ENCODE measurements at regions not wholly inside any gene's neighbourhood (a gene's known extent, or its start where the extent isn't known, plus 50 kb on each side); places are given as distances from the start of the nearest gene placed in this dataset.

DNA sequence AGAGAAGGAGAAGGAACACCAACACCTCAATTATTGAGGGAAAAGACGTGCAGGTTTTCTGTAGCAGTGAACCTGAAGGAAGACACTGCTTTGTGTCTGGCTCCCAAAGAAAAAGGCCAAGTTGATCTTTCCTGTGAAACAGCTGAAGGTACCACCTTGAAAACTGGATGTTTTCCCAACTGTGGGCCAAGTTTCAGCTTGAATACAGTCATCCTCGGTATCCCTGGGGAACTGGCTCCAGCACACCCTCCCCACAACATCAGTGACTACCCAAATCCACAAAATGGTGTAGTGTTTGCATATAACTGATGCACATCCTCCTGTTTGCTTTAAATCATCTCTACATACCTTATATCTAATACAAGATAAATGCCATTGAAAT lies 297.0 kb upstream of the PITRM1 start:
- Mint-ChIP-seq H3K27ac (peak overlapping the region; percentile 95), H3K4me3 (no peak overlapping the region), H3K27me3 (ENCODE audit: low read depth) (no peaks in the 10 kb centered on the region), H3K9me3 (no peaks in the 10 kb centered on the region), H3K36me3 (no peaks in the 10 kb centered on the region), H3K4me1 (peaks cover 53% of the 10 kb centered on the region)
- no peak for DNase-seq (ENCODE audit: low spot score in 2 of 2, unreplicated experiment in 2 of 2)
- TF ChIP-seq CTCF (IDR thresholded peaks at IDR 0.05; ENCODE audit: unreplicated experiment): no peak

DNA sequence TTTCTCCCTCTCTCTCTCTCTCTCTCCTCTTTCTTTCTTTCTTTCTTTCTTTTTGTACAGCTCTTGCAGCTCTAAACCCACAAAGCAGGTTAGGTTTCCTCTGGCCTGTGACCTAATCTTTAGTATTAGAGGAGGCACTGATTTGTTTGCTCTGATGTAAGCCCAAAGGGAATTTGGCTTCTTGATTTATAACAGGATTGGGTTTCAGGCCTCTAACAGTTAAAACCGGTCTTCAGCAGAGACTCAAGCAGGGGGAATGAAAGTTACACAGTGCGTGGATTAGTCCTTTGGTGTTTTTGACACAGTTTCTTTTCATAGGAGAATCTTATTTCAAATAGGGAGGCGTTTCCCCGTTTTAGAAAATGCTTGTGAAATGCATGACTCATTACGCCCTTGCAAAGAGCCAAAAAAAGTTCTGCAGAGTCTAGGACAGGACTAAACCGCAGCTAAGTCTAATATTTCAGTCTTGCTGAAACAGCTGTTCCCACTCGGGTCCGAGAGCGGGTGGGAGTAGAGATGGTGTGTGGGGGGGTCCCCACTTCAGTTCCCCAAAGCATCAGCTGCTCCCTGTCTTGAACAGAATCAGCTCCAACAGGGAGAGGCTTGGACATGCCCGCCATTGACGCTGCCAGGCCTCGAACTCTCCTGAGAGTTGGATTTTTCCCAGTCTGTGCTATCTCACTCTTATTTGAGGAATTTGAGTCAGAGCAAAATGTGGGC lies 296.5 kb upstream of the PITRM1 start:
- Mint-ChIP-seq H3K4me1 (peaks cover 53% of the 10 kb centered on the region), H3K27me3 (ENCODE audit: low read depth) (no peaks in the 10 kb centered on the region), H3K36me3 (no peaks in the 10 kb centered on the region), H3K4me3 (no peak overlapping the region), H3K27ac (peak overlapping the region; percentile 95), H3K9me3 (no peaks in the 10 kb centered on the region)
- DNase-seq (ENCODE audit: low spot score in 2 of 2, unreplicated experiment in 2 of 2): no peak
- TF ChIP-seq CTCF (IDR thresholded peaks at IDR 0.05; ENCODE audit: unreplicated experiment): no peak

DNA sequence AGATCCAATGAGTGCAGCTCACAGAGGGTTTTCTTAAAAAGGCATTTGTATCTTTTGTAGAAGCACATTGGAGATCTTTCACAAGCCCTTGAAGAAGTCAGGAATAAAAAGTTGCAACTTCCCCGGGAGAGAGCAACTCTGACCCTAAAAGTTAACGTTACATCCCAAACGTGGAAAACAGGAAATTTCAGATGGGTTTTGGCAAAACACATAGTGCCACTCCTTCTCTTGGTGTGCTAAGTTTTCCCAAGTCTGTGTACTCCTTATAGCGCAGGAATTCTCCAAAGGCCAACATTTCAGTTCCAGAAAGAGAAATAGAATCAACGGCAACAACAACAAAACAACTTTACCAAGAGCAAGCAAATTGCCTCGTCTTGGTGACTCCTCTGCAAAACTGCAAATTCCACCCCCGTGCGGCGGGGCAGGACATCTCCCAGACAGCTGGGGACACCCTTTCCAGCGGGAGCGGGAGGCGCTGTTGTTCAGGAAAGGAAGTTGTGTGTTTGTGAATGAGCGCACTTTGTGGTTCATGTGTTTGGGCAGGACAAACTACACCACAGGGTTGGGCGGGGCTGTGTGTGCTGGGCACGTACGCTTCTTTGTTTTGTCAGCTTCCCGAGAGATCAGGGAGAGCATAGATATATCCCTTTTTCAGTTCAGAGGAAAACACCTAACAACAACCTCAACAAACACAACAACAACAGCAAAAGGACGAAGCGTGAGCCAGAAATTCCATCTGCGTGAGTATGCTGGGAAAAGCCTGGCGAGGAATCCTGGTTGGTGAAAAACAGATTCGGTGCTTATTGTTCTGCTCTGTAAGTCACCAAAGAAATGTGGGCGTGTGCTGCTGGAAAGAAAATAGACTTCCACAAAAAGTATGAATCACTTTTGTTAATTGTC lies 294.7 kb upstream of the PITRM1 start:
- Mint-ChIP-seq H3K4me1 (peaks cover 48% of the 10 kb centered on the region), H3K27ac (peak overlapping the region; percentile 95), H3K9me3 (no peaks in the 10 kb centered on the region), H3K27me3 (ENCODE audit: low read depth) (no peaks in the 10 kb centered on the region), H3K36me3 (no peaks in the 10 kb centered on the region), H3K4me3 (no peak overlapping the region)
- no peak for DNase-seq (ENCODE audit: low spot score in 2 of 2, unreplicated experiment in 2 of 2)
- TF ChIP-seq CTCF (IDR thresholded peaks at IDR 0.05; ENCODE audit: unreplicated experiment): no peak

DNA sequence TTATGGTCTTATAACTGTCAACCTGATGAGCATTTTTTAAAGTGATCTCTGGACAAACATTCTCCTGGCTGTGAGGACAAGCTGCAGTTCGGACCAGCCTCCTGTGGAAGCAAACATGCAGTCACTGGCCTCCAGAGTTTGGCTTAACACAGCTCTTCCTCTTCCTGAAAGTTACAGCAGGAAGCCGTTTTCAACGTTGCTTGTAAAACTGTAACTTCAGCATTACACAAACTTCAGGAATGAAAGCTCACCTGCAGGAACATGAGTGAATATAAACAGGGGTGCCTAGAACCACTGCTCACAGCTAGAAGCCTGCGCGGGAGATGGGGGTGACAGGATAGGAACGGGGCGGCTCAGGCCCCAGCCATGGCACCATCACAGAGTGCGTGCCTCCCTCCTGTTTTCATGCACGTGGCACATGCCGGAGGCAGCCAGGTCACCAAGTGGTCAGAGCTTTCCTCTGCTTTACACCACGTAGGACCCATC lies 292.9 kb upstream of the PITRM1 start:
- no peak for TF ChIP-seq CTCF (IDR thresholded peaks at IDR 0.05; ENCODE audit: unreplicated experiment)
- Mint-ChIP-seq H3K36me3 (no peaks in the 10 kb centered on the region), H3K27me3 (ENCODE audit: low read depth) (no peaks in the 10 kb centered on the region), H3K9me3 (no peaks in the 10 kb centered on the region), H3K4me1 (peaks cover 44% of the 10 kb centered on the region), H3K4me3 (no peak overlapping the region), H3K27ac (peak overlapping the region; percentile 56)
- no peak for DNase-seq (ENCODE audit: low spot score in 2 of 2, unreplicated experiment in 2 of 2)

GRCh38 chr10:3464760-3465405 lies 292.3 kb upstream of the PITRM1 start:
- Mint-ChIP-seq H3K9me3 (no peaks in the 10 kb centered on the region), H3K4me3 (no peak overlapping the region), H3K36me3 (no peaks in the 10 kb centered on the region), H3K27ac (peak overlapping the region; percentile 56), H3K4me1 (peaks cover 44% of the 10 kb centered on the region), H3K27me3 (ENCODE audit: low read depth) (no peaks in the 10 kb centered on the region)
- DNase-seq (ENCODE audit: low spot score in 2 of 2, unreplicated experiment in 2 of 2): no peak
- no peak for TF ChIP-seq CTCF (IDR thresholded peaks at IDR 0.05; ENCODE audit: unreplicated experiment)

Data from mesothelial cell of epicardium (in vitro differentiated cells).